ENCODE measurements at regions not wholly inside any gene's neighbourhood (a gene's known extent, or its start where the extent isn't known, plus 50 kb on each side); places are given as distances from the start of the nearest gene placed in this dataset.
"Not testable (repeated sequence)": the region's sequence is repeated elsewhere in the genome, so short reads cannot be mapped to it uniquely, and the experiment has no call there.

DNA sequence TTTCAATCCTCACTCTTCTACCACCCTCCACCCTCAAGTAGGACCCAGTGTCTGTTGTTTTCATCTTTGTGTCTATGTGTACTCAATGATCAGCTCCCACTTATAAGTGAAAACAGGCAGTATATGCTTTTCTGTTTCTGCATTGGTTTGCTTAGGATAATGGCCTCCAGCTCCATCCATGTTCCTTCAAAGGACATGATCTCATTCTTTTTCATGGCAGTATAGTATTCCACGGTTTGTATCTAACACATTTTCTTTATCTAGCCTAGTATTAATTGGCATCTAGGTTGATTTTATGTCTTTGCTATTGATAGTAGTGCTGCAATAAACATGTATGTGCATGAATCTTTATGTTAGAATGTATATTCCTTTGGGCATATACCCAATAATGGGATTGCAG lies 259.8 kb upstream of the KIF2A start:
- no peak for DNase-seq

DNA sequence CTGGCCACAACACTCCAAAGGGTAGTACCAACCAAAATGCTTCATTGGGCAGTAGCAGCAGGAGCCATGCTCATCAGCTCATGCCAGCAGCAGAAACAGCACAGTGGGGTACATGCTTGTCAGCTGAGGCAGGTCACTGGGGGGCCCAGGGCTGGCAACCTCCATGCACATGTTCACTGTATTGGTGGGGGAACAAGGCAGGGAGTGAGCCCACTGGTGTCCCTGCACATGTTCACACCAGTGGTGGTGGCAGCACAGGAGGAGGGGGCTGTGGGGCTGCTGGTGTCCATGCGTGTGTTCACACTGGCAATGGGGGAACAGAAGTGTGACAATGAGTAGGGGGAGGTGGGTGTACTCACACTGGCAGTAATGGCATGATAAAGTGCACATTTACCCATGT lies 254.3 kb upstream of the KIF2A start:
- no peak for DNase-seq

DNA sequence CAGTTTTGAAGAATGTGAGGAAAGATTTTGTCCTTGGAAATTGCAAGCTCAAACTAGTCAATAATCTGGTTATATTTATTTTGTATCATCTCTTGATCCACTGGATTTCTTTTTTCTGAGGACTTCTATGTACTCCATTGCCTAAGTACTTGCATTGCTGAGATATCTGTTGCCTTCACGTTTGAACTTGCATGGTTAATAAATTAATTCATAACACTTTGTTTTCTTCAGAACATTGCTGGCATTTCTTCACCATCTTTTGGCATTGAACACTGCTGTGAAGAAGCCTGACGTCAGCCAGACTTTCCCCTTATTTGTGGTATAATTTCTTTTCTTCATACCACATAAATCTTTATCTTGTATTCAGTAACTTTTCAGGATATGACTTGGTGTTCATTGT lies 246.0 kb upstream of the KIF2A start:
- DNase-seq: no peak

DNA sequence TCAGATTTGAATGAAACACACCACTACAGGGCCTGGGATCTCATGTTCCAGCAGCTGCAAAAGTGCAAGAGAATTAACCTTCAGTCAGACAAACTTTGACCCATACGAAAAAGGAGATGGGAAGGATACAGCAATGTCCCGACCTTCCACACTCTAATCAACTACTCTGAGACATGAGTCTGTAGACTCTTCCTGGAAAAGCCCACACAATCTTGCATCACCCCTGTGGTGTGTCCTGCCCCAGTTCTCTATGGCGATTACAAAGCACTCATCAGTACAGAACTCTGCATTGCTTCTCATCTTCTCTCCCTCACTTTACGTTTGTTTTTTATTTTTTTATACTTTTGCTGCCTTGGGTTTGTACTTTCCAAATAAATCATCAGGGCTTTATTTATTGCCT lies 241.0 kb upstream of the KIF2A start:
- DNase-seq: no peak

DNA sequence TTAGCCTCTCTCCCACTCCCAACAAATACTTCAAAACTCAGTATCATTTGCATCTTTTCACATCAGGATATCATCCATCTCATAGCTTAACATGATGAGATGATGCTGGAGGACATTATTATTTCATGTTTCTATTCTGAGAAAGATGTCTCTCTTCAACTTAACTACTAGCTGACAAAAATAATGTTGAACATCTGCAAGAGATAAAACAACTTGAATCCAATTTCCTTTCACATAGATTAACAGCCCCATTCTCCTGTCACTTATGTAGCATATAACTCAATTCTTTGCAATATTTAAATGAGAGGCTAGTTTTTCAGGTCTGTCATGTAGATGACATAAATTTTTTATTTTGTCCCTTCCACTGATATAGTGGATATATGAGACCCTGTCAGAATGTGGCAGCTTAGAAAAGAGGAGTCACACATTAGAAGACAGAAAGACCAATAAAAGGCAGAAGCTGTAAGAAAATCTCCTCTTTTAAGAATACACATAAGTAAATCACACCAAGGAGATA lies 239.2 kb upstream of the KIF2A start:
- no peak for DNase-seq

DNA sequence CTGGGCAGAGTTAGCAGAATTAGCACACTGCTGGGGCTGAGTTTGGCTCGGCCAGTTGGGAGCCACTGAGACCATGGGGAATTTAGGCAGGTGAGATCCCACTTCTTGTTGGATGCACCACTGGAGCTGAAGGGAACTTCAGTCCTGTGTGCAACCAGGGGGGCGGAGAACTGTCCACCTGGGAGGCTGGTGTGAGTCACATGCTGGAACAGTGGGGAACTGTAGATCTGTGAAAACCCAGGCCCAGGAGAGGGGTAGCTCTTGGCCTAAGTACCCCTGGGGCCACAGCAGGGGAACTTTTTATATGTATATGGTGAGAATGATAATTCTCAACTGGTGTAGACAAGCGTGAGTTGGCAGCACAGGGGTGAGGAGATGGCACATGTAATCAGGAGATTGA lies 237.5 kb upstream of the KIF2A start:
- DNase-seq: no peak

DNA sequence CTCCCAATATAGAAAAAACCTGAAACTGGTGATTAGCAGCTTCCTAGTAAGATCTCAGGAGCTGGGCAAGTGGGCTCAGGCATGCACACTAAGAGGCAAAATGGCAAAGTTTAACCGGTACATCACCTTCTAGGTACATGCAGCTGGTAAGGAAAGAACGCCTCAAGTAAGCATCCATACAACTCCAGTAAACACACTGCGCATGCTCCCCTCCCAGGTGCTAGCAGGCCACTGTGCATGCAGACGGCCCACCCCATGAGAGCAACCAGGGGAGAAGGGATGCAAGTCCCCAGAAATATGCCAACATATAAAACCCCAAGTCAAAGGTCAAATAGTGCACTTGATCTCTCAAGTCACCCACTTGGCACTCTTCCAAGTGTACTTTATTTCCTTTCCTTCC lies 228.6 kb upstream of the KIF2A start:
- no peak for DNase-seq

DNA sequence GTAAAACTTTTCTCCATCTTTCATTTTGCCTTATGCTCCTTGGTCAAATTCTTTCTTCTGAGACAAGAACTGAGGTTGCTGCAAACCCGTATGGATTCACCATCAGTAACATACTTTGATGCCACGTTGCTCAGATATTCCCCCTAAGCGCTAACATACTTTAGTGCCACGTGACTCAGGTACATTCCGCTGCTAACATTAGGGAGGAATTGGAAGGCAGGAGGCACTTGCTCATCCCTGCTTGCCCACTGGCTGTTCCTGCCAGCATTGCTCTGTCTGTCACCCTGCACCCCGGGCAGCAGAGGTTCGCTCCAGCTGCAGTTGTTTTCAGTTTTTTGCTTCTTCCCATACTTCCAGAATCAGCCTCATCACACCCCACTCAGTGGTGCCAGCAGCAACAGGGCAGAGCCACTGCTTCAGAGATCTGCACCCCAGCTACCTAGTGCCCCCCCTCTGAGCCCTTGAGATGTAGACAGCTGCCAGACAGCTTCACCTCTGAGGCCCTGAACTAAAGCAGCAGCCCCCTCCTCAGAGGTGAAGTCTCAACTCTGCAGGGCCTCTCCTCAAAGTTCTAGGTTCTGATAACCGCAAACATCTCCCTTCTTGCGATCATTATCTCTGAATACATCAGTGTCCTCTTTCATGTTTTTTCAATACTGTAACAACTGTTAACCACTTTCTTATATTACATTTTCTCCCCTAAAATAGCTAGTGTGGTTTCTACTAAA lies 228.0 kb upstream of the KIF2A start:
- no peak for DNase-seq

DNA sequence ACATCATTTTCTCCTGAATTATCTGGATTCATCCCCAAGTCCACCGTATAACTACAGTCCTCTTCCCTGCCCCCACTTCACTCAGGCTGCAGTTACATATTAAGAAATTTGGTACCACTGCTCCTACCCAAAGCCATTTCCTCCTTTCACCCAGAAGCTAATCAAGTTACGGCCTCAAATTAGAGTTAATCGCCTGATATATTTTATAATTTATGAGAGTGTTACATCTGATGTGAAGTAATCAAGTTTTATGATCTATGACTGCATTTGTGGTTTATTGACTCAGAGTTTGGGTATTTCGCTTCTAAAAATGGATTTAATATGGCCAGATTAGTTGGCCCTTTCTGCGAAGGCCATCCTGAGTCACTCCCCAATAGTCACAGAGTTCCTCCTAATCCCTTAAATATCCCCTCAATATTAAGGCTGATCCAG lies 223.6 kb upstream of the KIF2A start:
- DNase-seq: no peak

DNA sequence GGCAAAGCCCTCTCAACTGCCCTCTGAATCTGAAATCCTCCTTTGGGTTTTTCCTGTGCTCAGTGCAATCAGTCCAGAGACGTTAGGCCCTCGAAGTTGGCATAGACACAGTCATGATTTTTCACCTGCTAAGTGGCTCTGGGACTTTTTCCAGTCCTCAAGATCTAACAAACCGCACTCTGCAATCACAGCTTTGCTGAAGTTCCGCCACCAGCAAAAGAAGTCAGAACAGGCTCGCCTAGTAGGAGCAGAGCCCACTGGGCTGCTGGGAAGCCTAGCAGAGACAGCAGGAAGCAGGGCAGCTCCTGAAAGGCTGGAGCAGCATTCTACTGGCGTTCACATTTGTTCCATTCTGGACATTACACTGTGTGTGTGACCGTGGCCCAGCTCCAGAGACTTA lies 222.8 kb upstream of the KIF2A start:
- DNase-seq: no peak

DNA sequence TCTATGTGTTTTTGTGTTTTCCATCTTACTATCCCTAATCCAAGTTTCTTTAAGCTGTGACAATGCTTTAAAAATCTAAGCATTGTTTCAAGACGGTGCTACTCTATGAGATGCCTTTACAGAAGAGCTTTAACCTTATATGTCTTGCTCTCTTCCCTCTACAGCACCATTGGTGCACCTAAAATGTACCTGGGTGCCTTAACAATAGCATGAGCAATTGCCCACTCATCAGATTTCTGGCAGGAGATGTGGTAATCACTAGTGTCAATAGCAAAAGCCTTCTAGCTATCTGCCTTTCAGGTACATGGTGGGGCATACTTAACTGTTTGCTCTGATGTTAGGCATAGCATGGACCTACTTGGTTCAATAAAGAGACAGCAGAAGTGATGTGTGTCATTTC lies 222.3 kb upstream of the KIF2A start:
- DNase-seq: no peak

DNA sequence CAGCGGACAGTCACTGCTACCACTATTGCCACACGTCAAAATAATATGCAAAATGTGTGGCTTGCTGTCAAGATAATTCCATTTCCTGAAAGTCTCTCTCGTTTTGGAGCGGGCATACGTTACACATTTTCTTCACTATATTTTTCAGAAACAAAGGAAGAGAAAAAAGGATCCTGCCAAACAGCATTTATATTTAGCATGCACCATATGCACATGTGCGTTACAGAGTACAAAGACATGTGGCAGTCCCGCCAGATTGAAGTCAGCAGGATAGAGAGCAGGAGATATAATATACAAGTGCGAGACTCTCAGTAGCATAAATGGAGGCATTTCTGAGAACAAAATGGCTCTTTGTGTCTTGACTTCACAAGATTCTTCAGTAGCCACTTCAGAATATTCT lies 221.6 kb upstream of the KIF2A start:
- no peak for DNase-seq

DNA sequence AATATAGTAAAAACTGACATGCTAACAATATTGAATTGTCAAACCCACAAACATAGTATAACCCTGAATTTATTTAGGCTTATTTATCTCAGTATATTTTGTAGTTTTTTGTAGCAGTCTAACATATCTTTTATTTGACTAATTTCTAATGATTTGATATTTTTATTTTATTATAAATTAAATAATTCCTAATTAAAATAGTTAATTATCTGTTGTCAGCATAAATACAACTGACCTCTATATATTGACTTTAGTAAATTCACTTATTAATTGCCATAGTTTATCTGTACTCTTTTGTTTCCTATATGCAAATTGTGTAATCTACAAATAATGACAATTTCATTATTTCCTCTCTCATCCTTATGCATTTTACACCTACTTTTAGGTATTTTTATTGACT lies 215.1 kb upstream of the KIF2A start:
- no peak for DNase-seq

DNA sequence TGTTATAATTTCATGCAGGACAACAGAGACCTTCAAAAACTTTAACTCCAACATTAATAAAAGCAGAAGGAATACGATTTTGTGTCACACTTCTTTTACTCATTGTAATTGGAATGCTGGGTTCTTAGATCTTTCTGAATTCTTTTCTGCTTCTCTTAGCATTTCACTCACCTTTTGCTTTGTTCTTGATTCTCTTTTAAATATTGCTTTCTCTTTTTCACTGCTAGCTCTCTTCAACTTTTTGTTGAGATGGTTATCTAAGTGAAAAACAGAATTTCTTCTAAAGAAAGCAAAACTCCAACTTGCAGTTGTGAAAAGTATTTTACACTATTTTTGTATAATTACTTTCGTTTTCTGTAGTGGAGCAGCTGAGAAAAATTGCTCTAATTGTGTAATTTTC lies 212.6 kb upstream of the KIF2A start:
- DNase-seq: no peak

DNA sequence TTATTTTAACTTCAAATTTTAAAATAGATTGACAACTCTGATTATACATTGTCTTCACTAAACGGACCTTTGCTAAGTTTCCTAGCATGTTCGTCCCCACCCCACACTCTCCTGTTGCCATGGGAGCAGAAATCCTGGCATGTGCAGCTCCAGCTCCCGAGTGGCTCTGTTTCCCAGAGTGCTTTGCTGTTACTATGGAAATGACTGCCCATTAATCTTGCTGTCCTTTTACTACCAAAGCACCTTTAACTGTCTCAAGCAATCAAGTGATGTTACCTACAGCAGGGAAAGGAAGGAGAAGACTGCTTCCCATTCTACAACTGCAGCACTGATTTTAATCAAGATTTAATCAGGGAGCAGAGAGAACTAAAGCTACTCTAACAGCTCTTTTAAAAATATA lies 212.0 kb upstream of the KIF2A start:
- DNase-seq: peak; percentile 31

DNA sequence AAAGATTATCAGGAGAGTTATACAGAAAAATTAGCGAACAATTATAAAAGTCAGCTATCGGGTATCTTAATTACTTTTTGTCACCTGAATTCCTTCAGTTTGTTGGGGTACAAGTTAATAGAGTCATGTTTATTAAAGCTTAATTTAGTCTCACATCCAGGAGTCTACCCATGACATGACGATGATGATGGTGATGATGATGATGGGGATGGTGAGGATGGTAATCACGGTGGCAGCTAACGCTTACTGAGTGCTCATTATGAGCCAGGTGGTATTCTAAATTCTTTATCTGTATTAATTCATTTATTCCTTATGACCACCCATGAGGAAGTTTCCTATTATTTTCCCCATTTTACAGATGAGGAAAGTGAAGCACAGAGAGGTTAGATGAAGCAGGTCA lies 208.6 kb upstream of the KIF2A start:
- DNase-seq: no peak

DNA sequence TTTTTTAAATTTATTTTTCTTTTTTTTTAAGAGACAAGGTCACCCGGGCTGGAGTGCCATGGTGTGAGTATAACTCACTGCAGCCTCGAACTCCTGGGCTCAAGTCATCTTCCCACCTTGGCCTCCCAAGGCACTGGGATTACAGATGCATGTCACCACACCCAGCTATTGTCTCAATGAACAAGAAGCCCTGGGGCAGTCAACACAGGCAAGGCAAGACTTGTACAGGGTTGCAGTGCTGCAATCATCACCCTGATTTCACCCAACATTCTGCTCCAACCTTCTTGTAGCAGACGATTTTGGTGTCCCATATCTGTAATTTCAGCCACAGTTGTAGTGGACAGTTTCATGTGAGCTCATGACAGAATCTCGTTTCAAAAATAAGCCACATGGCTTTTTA lies 205.8 kb upstream of the KIF2A start:
- DNase-seq: no peak

DNA sequence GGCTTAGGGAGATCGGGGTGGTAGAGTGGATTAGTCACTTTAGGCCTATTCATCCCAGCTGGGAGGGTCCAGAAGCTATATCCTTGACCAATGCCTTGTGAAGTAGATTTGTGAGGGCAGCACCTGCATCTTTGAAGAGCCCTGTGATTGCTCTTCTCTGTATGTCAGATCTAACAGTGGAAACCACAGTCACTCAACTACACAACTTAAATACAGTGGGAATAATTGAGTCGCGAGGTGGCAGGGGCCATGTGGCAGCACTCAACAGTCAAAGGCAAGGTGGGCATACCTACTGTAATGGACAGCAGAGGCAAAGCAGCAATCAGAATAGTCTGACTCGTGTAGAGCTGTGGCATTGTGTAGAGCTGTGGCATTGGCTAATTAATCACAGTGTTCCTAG lies 202.1 kb upstream of the KIF2A start:
- DNase-seq: not testable (repeated sequence)

DNA sequence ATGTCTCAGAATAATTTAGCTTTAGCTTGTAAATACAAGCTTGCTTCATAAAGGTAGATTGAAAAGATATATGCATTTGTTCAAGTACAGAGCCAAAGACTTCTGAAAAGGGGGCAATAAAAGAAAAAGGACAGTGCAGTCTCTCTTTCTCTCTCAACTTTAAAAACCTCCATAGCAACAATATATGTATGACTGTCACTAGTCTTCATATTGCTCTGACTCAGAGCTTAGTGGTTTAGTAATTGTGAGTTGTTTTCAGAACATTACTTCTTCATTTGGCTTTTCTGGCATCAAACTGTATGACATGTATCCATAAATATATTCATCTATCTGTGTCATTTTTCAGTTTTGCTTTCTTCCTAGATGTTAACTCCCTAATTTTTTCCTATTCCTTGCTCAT lies 194.6 kb upstream of the KIF2A start:
- DNase-seq: no peak

DNA sequence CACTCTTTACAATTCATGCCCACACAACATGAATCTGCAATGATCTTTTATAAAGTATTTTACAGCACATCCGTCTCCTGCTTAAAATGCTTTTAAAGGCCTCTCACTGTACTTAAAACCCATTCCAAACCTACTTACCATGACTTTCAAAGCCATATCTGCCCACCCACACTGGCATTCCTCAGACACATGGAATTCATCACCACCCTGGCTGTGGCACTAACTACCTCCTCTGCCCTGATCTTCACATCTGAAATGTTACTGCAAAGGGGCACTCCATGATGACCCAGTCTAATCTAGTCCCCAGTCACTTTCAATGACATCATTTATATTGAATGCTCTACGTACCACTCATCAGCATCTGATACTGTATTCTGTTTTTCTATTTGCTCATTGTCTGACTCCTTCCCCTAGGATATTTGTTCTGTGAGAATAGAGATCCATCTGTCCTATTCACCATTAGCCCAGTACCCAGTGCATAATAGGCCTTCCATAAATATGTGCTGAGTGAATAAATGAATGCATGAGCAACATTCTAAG lies 193.2 kb upstream of the KIF2A start:
- DNase-seq: no peak

DNA sequence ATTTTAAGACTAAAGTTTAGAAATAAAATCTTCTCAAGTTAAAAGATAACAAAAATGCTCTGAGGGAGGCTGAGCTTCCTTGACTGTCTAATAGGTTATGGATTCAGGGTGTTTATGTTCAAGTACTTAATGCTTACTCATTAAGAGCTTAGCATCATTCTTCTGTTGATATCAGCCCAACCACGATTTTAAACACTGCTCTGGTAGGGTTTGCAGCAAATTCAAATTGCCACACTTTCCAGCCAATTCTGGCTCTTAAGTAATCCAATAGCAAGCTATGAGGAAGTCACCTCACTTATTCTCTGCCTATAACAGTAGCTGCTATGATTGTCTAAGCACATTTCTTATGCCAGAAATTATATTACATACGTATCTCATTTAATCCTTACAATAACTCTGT lies 191.0 kb upstream of the KIF2A start:
- no peak for DNase-seq

DNA sequence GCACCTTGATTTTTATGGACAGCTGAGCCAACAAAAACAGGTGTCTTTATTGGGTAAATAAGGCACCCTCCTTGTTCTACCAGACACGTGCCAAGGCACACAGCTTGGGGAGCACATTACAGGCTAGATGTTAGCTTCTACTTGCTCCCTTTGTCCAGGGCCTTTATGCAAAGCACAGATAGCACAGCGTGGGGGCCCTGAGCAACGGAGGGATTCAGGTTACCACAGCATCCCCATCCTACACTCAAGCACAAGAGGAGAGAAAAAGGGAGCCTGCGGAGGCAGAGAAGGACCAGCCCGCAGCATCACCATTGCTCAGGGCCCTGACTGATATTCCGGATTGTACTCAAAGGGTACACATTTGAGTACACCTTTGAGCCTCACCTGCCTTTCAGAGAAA lies 181.7 kb upstream of the KIF2A start:
- DNase-seq: no peak

DNA sequence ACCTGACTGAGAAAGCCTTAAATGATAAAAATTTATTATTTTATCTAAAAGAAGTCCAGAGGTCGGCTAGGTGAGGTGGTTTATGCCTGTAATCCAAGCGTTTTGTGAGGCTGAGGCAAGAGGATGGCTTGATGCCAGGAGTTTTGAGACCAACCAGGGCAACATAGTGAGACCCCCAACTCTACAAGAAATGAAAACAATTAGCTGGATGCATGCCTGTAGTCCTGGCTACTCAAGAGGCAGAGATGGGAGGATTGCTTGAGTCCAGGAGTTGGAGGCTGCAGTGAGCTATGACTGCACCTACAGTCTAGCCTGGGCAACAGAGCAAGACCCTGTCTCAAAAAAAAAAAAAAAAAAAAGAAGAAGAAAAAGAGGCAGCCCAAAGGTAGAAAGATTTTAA lies 179.9 kb upstream of the KIF2A start:
- DNase-seq: no peak

DNA sequence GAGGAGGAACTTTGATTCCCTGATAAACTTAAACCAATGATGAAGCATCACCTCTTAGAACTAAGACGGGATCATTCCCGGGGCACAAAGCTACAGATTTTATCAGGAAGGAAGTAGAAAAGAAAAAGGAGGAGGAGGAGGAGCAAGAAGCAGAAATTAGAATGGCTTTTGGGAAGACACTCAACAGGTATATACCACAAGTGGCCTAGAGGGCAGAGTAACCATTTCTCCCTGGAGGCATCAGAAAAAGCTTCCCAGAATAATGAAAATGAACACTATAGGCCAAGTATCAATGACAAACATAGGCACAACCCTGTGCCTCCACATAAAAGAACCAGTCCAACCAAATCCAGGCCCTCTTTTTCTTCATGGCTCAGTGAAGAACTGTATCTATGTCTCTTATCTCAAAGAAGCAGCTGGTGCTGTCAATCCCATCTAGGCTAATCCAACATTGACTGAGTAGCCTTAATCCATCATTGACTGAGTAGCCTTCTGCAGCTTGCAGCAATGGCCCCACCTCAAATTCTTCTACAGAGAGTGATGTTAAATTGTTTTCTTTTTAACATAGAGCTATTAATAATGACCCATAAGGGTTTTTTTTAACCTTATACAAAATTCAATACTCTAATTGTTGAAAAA lies 178.8 kb upstream of the KIF2A start:
- DNase-seq: no peak

DNA sequence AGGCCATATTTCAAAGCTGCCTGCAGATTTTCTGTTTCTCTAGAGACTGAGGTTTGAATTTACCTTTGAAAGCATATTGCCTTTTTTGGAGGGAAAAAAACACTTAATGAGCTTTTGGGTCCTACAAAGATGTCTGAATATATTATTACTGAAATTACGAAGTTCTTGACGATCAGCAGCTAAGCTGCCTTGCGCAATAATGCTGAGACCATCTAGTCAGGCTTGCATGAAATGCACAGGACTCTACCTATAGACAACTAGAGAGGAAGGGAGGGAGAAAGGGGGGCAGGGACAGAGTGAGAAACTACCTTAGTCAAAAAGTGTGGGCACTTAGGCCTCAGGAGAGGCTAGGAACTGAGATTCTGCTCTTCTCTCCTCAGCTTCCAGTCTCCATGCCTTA lies 175.9 kb upstream of the KIF2A start:
- no peak for DNase-seq
